ENCODE measurements at regions not wholly inside any gene's neighbourhood (a gene's known extent, or its start where the extent isn't known, plus 50 kb on each side); places are given as distances from the start of the nearest gene placed in this dataset.

DNA sequence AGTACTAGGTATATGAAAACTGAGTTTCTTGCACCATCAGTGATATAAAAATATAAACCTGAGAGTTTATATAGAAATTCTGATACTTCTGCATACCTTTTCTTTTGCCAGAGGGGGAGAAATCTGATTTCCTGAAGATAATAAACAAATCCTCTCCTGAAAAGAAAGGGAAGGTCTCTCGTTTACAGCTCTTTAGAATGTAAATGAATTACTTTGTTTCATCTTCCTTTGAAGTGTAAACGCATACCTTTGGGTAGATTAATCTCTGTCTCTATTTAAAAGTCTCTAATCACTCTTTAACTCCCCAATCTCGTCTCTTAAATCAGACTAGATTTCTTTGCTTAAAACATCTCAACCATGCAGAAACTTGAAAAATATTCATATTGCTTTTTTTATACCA is 1092.9 kb downstream of the SLITRK5 start:
- no peak overlapping the region for H3K4me3 ChIP-seq (ENCODE audit: low read depth in 1 of 3, low read length in 3 of 3)
- H3K4me1 ChIP-seq (ENCODE audit: control insufficient read depth in 3 of 3, insufficient read depth in 2 of 3, low read depth in 1 of 3, low read length in 2 of 3): peaks cover 0 to 2% (median 0%) of the 10 kb centered on the region in 3 donors
- no peak for FAIRE-seq
- 15 to 24% (median 19%) methylated on average over 3 of the region's 3 CpGs for WGBS, 3 donors
- H3K9me3 ChIP-seq (ENCODE audit: control insufficient read depth in 2 of 2, insufficient read depth in 1 of 2, low read depth in 1 of 2, low read length in 1 of 2): no peaks in the 10 kb centered on the region
- H3K36me3 ChIP-seq (ENCODE audit: control insufficient read depth in 3 of 3, insufficient read depth in 2 of 3, low read depth in 1 of 3, low read length in 3 of 3): no peaks in the 10 kb centered on the region
- no peaks in the 10 kb centered on the region for H3K27me3 ChIP-seq (ENCODE audit: control insufficient read depth in 3 of 3, insufficient read depth in 3 of 3, low read length in 3 of 3)
- no peak overlapping the region for H3K27ac ChIP-seq (ENCODE audit: low read depth in 1 of 3, low read length in 2 of 3)
- DNase-seq: no peak

DNA sequence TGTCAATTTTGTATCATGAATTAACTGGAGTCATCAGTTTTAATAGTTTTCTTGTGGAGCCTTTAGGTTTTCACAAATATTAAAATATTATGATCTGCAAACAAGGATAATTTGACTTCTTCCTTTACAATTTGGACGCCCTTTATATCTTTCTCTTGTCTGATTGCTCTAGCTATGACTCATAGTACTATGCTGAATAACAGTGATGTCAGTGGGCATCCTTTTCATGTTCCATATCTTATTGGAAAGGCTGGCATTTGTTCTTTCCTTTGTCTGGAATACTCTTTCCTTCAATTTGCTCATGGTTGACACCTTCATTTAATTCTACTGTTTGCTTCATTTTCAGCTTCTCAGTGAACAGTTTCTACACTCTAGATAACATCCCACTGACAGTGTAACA is 1129.3 kb downstream of the SLITRK5 start:
- 19 to 73% (median 37%) methylated on average over 1 of the region's 1 CpG for WGBS, 3 donors

GRCh38 chr13:88801361-88801760 is 1130.2 kb downstream of the SLITRK5 start:
- DNase-seq: no peak
- Histone ChIP-seq H3K27ac (ENCODE audit: low read depth in 1 of 3, low read length in 2 of 3) (no peak overlapping the region), H3K9me3 (ENCODE audit: control insufficient read depth in 2 of 2, insufficient read depth in 1 of 2, low read depth in 1 of 2, low read length in 1 of 2) (no peaks in the 10 kb centered on the region), H3K4me3 (ENCODE audit: low read depth in 1 of 3, low read length in 3 of 3) (no peak overlapping the region), H3K4me1 (ENCODE audit: control insufficient read depth in 3 of 3, insufficient read depth in 2 of 3, low read depth in 1 of 3, low read length in 2 of 3) (no peaks in the 10 kb centered on the region), H3K36me3 (ENCODE audit: control insufficient read depth in 3 of 3, insufficient read depth in 2 of 3, low read depth in 1 of 3, low read length in 3 of 3) (no peaks in the 10 kb centered on the region), H3K27me3 (ENCODE audit: control insufficient read depth in 3 of 3, insufficient read depth in 3 of 3, low read length in 3 of 3) (no peaks in the 10 kb centered on the region)
- no peak for FAIRE-seq
- WGBS, 3 donors: 91 to 94% (median 92%) methylated on average over 1 of the region's 1 CpG

More for the DNA sequence above, 1129.3 kb downstream of the SLITRK5 start:
- H3K4me3 ChIP-seq (ENCODE audit: low read depth in 1 of 3, low read length in 3 of 3): no peak overlapping the region
- H3K36me3 ChIP-seq (ENCODE audit: control insufficient read depth in 3 of 3, insufficient read depth in 2 of 3, low read depth in 1 of 3, low read length in 3 of 3): no peaks in the 10 kb centered on the region
- no peaks in the 10 kb centered on the region for H3K27me3 ChIP-seq (ENCODE audit: control insufficient read depth in 3 of 3, insufficient read depth in 3 of 3, low read length in 3 of 3)
- no peaks in the 10 kb centered on the region for H3K9me3 ChIP-seq (ENCODE audit: control insufficient read depth in 2 of 2, insufficient read depth in 1 of 2, low read depth in 1 of 2, low read length in 1 of 2)
- DNase-seq: no peak
- H3K27ac ChIP-seq (ENCODE audit: low read depth in 1 of 3, low read length in 2 of 3): no peak overlapping the region
- no peaks in the 10 kb centered on the region for H3K4me1 ChIP-seq (ENCODE audit: control insufficient read depth in 3 of 3, insufficient read depth in 2 of 3, low read depth in 1 of 3, low read length in 2 of 3)
- no peak for FAIRE-seq

GRCh38 chr13:88802886-88803285 is 1131.7 kb downstream of the SLITRK5 start:
- no peak for DNase-seq
- no peak overlapping the region for H3K27ac ChIP-seq (ENCODE audit: low read depth in 1 of 3, low read length in 2 of 3)
- H3K4me1 ChIP-seq (ENCODE audit: control insufficient read depth in 3 of 3, insufficient read depth in 2 of 3, low read depth in 1 of 3, low read length in 2 of 3): no peaks in the 10 kb centered on the region
- no peaks in the 10 kb centered on the region for H3K9me3 ChIP-seq (ENCODE audit: control insufficient read depth in 2 of 2, insufficient read depth in 1 of 2, low read depth in 1 of 2, low read length in 1 of 2)
- FAIRE-seq: no peak
- no peak overlapping the region for H3K4me3 ChIP-seq (ENCODE audit: low read depth in 1 of 3, low read length in 3 of 3)
- 54 to 68% (median 55%) methylated on average over 2 of the region's 2 CpGs for WGBS, 3 donors
- H3K27me3 ChIP-seq (ENCODE audit: control insufficient read depth in 3 of 3, insufficient read depth in 3 of 3, low read length in 3 of 3): no peaks in the 10 kb centered on the region
- H3K36me3 ChIP-seq (ENCODE audit: control insufficient read depth in 3 of 3, insufficient read depth in 2 of 3, low read depth in 1 of 3, low read length in 3 of 3): no peaks in the 10 kb centered on the region

DNA sequence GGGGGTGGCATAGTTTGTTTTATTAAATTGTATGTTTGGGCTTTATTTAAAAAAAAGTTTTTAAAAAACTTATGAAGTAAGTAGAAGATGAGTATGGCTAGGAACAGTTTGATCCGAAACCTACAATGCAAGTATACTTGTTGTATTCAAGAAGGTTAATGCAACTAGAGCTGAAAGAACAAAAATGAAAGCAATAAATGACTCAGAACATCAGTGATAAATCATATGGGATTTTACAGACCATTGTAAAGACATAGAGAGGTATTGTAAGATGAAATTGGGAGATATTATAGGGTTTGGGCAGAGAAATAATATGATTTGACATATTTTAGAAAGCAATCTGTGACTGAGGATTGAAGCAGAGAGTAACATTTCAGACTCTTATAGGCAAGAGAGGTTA is 1135.3 kb downstream of the SLITRK5 start:
- WGBS, 3 donors: 84 to 87% (median 86%) methylated on average over 1 of the region's 1 CpG
- H3K4me3 ChIP-seq (ENCODE audit: low read depth in 1 of 3, low read length in 3 of 3): no peak overlapping the region
- no peak overlapping the region for H3K27ac ChIP-seq (ENCODE audit: low read depth in 1 of 3, low read length in 2 of 3)
- no peaks in the 10 kb centered on the region for H3K36me3 ChIP-seq (ENCODE audit: control insufficient read depth in 3 of 3, insufficient read depth in 2 of 3, low read depth in 1 of 3, low read length in 3 of 3)
- no peaks in the 10 kb centered on the region for H3K4me1 ChIP-seq (ENCODE audit: control insufficient read depth in 3 of 3, insufficient read depth in 2 of 3, low read depth in 1 of 3, low read length in 2 of 3)
- DNase-seq: no peak
- H3K9me3 ChIP-seq (ENCODE audit: control insufficient read depth in 2 of 2, insufficient read depth in 1 of 2, low read depth in 1 of 2, low read length in 1 of 2): peaks cover 0 to 7% of the 10 kb centered on the region in 2 donors
- no peak for FAIRE-seq
- H3K27me3 ChIP-seq (ENCODE audit: control insufficient read depth in 3 of 3, insufficient read depth in 3 of 3, low read length in 3 of 3): no peaks in the 10 kb centered on the region

DNA sequence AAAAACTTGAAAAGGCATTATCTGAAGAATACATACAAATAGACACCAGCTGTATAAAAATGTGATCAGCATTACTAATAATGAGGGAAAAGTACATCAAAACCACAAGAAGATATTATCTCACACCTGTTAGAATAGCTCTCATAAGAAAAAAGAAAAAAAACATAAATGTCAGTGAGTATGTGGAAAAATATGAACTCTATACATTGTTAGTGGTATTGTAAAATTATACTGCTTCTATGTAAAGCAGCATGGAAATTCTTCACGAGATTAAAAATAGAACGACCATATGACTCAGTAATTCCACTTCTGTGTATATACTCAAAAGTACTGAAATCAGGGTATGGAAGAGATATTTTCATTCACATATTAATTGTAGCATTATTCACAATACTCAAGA is 1146.4 kb downstream of the SLITRK5 start:
- Histone ChIP-seq H3K9me3 (ENCODE audit: control insufficient read depth in 2 of 2, insufficient read depth in 1 of 2, low read depth in 1 of 2, low read length in 1 of 2) (peaks cover 0 to 4% of the 10 kb centered on the region in 2 donors), H3K4me3 (ENCODE audit: low read depth in 1 of 3, low read length in 3 of 3) (no peak overlapping the region), H3K36me3 (ENCODE audit: control insufficient read depth in 3 of 3, insufficient read depth in 2 of 3, low read depth in 1 of 3, low read length in 3 of 3) (no peaks in the 10 kb centered on the region), H3K27ac (ENCODE audit: low read depth in 1 of 3, low read length in 2 of 3) (no peak overlapping the region), H3K4me1 (ENCODE audit: control insufficient read depth in 3 of 3, insufficient read depth in 2 of 3, low read depth in 1 of 3, low read length in 2 of 3) (no peaks in the 10 kb centered on the region), H3K27me3 (ENCODE audit: control insufficient read depth in 3 of 3, insufficient read depth in 3 of 3, low read length in 3 of 3) (no peaks in the 10 kb centered on the region)
- FAIRE-seq: no peak
- no peak for DNase-seq
- 81 to 86% (median 83%) methylated on average over 2 of the region's 2 CpGs for WGBS, 3 donors

- Histone ChIP-seq H3K4me1 (ENCODE audit: control insufficient read depth in 3 of 3, insufficient read depth in 2 of 3, low read depth in 1 of 3, low read length in 2 of 3) (no peaks in the 10 kb centered on the region), H3K27ac (ENCODE audit: low read depth in 1 of 3, low read length in 2 of 3) (no peak overlapping the region), H3K27me3 (ENCODE audit: control insufficient read depth in 3 of 3, insufficient read depth in 3 of 3, low read length in 3 of 3) (no peaks in the 10 kb centered on the region), H3K36me3 (ENCODE audit: control insufficient read depth in 3 of 3, insufficient read depth in 2 of 3, low read depth in 1 of 3, low read length in 3 of 3) (no peaks in the 10 kb centered on the region), H3K9me3 (ENCODE audit: control insufficient read depth in 2 of 2, insufficient read depth in 1 of 2, low read depth in 1 of 2, low read length in 1 of 2) (no peaks in the 10 kb centered on the region), H3K4me3 (ENCODE audit: low read depth in 1 of 3, low read length in 3 of 3) (no peak overlapping the region)
- 91 to 97% (median 93%) methylated on average over 2 of the region's 2 CpGs for WGBS, 3 donors
- no peak for DNase-seq
- FAIRE-seq: no peak
Measured at GRCh38 chr13:88823114-88823513, 1151.9 kb downstream of the SLITRK5 start.

DNA sequence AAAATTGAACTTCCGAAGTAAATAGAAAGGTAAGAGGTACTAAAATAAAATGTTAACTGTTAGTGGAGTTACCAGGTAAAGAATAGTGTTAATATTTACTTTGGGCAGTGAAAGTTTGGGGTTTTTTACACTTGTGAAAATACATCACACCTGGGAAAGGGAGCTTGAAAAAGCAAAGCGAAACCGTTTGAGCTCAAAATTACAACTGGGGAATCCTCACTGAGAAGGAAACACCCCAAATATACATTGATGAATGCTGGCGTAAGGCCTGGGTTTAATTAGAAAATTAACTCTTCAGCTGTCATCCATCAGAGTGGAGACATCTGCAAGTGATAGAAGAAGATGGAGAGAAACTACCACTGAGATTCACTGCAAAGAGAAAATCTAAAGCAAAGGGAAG is 1153.0 kb downstream of the SLITRK5 start:
- Histone ChIP-seq H3K27me3 (ENCODE audit: control insufficient read depth in 3 of 3, insufficient read depth in 3 of 3, low read length in 3 of 3) (no peaks in the 10 kb centered on the region), H3K4me3 (ENCODE audit: low read depth in 1 of 3, low read length in 3 of 3) (no peak overlapping the region), H3K9me3 (ENCODE audit: control insufficient read depth in 2 of 2, insufficient read depth in 1 of 2, low read depth in 1 of 2, low read length in 1 of 2) (no peaks in the 10 kb centered on the region), H3K36me3 (ENCODE audit: control insufficient read depth in 3 of 3, insufficient read depth in 2 of 3, low read depth in 1 of 3, low read length in 3 of 3) (no peaks in the 10 kb centered on the region), H3K27ac (ENCODE audit: low read depth in 1 of 3, low read length in 2 of 3) (no peak overlapping the region), H3K4me1 (ENCODE audit: control insufficient read depth in 3 of 3, insufficient read depth in 2 of 3, low read depth in 1 of 3, low read length in 2 of 3) (no peaks in the 10 kb centered on the region)
- WGBS, 3 donors: 68 to 76% (median 69%) methylated on average over 4 of the region's 4 CpGs
- DNase-seq: no peak
- FAIRE-seq: no peak

- FAIRE-seq: no peak
- Histone ChIP-seq H3K4me3 (ENCODE audit: low read depth in 1 of 3, low read length in 3 of 3) (no peak overlapping the region), H3K27ac (ENCODE audit: low read depth in 1 of 3, low read length in 2 of 3) (no peak overlapping the region), H3K4me1 (ENCODE audit: control insufficient read depth in 3 of 3, insufficient read depth in 2 of 3, low read depth in 1 of 3, low read length in 2 of 3) (no peaks in the 10 kb centered on the region), H3K27me3 (ENCODE audit: control insufficient read depth in 3 of 3, insufficient read depth in 3 of 3, low read length in 3 of 3) (no peaks in the 10 kb centered on the region), H3K9me3 (ENCODE audit: control insufficient read depth in 2 of 2, insufficient read depth in 1 of 2, low read depth in 1 of 2, low read length in 1 of 2) (no peaks in the 10 kb centered on the region), H3K36me3 (ENCODE audit: control insufficient read depth in 3 of 3, insufficient read depth in 2 of 3, low read depth in 1 of 3, low read length in 3 of 3) (no peaks in the 10 kb centered on the region)
- no peak for DNase-seq
- 83 to 91% (median 85%) methylated on average over 3 of the region's 3 CpGs for WGBS, 3 donors
Measured at GRCh38 chr13:88840085-88840484, 1168.9 kb downstream of the SLITRK5 start.

Measured in small intestine (tissue), 7 donors.